Naive B cell (primary cell): ENCODE measurements at regions not wholly inside any gene's neighbourhood (a gene's known extent, or its start where the extent isn't known, plus 50 kb on each side); places are given as distances from the start of the nearest gene placed in this dataset.
A peak's percentile ranks its signal among the peaks of the same experiment; 100 is the strongest.

Experiments
- ATAC-seq, 2 donors: fragments of 150-1000 bp; cut with Tn5 transposase; 2 replicates each; pipeline ENCODE4 v1.10.0; 2021; ENCODE audit warnings: low read depth in 2 of 2, mild to moderate bottlenecking in 2 of 2, moderate library complexity in 2 of 2
- DNase-seq: peaks from one replicate; pipeline ENCODE4 v3.0.0; 2022
- H3K27ac Mint-ChIP-seq, 6 donors: one replicate each; pipeline ENCODE4 v1.8.0; 2020 to 2022; ENCODE audit warnings: mild to moderate bottlenecking in 6 of 6, mixed read lengths in 6 of 6, moderate library complexity in 5 of 6, inconsistent platforms in 2 of 6
- H3K27me3 Mint-ChIP-seq, 3 donors: one replicate each; pipeline ENCODE4 v1.8.0; 2021 to 2022; ENCODE audit warnings: mixed read lengths in 3 of 3, mild to moderate bottlenecking in 1 of 3
- H3K36me3 Mint-ChIP-seq, 2 donors: one replicate each; pipeline ENCODE4 v1.8.0; 2020 to 2022; ENCODE audit warnings: mixed read lengths in 2 of 2, inconsistent platforms in 1 of 2, mild to moderate bottlenecking in 1 of 2
- H3K4me1 Mint-ChIP-seq, 3 donors: one replicate each; pipeline ENCODE4 v1.8.0; 2020 to 2022; ENCODE audit warnings: mixed read lengths in 3 of 3, inconsistent platforms in 1 of 3, mild to moderate bottlenecking in 1 of 3, moderate library complexity in 1 of 3
- H3K4me3 Mint-ChIP-seq, 8 donors: one replicate each; pipeline ENCODE4 v1.8.0; 2020 to 2022; ENCODE audit warnings: mild to moderate bottlenecking in 8 of 8, mixed read lengths in 8 of 8, moderate library complexity in 8 of 8, inconsistent platforms in 2 of 8
- H3K9me3 Mint-ChIP-seq, 7 donors: one replicate each; pipeline ENCODE4 v1.8.0; 2020 to 2022; ENCODE audit warnings: mixed read lengths in 7 of 7, mild to moderate bottlenecking in 5 of 7, inconsistent platforms in 2 of 7, moderate library complexity in 1 of 7

DNA sequence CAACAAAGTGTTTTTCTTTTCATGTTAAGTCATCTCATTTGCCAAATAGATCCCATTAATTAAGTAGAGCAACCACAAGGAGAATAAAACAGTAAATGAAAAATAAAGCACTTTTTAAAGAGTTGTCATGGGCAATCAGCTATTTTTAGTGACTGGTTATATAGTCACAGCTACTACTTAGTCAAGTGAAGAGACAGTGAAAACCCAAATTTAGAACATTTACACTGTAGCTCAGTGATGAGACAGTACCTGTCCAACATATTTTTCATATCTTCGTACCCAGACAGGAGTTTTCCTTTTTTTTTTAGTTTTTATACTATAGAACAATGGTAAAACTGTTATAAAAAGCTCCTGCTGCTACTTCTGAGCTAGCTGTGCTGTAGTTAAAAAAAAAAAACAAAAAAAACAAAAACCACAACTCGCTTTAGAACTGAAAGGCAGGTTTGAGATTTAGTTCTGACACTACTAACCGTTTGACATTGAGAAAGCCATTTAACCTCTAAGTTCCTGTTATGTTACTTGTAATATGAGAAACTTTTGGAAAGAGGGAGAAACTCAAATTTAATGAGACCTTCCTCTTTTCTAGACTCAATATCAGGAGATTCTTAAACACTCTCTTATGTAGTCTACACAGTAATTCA is 777.5 kb downstream of the ADGRL2 start:
- Mint-ChIP-seq H3K9me3 (peaks cover 0 to 3% (median 0%) of the 10 kb centered on the region in 7 donors), H3K4me1 (peaks cover 0 to 1% (median 0%) of the 10 kb centered on the region in 3 donors), H3K4me3 (no peak overlapping the region), H3K27me3 (no peaks in the 10 kb centered on the region), H3K36me3 (no peaks in the 10 kb centered on the region), H3K27ac (no peak overlapping the region)
- no peak for DNase-seq
- no peak for ATAC-seq

DNA sequence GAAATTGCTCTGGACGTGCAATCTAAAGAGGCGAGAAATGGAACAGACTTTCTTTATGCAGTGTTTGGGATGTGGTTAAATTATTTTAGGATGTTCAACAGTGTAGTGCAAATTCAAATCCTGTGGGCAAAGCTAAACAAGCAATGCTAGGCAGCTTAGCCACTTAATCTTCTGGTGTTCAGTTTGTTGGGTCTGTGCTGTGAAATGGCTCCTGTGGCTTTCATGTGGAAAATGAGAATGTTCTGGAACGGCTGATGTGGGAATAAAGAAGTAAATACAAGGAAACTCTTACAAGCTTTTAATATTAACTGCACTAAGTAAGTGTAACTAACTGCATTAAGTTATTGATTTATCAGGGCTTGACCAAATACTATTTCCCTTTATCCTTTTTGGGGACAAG is 766.6 kb downstream of the ADGRL2 start:
- no peak overlapping the region for H3K4me3 Mint-ChIP-seq
- no peaks in the 10 kb centered on the region for H3K9me3 Mint-ChIP-seq
- DNase-seq, result no peak
- ATAC-seq, result no peak
- H3K27ac Mint-ChIP-seq, result peak overlapping the region in 1 of 6 donors; percentile 9
- H3K4me1 Mint-ChIP-seq, result peaks cover 0 to 12% (median 8%) of the 10 kb centered on the region in 3 donors
- no peaks in the 10 kb centered on the region for H3K27me3 Mint-ChIP-seq
- no peaks in the 10 kb centered on the region for H3K36me3 Mint-ChIP-seq

DNA sequence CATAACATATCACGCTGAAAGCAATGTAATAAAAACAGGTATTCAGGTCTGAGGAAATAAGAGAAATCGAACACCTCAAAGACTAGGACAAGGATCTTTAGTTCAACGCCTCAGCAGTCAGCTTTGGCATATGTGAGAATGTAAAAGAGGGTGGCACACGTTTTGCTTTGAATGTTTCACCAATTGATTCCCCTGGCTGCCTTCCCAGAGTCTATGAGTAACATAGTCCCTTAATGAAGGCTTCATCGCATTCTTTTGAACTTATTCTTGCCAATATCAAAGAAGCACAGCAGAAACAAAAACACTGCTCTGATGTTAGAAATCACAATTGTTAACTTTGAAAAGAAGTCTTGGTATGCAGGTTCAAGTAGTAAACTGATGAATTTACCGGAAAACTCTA is 764.8 kb downstream of the ADGRL2 start:
- Mint-ChIP-seq H3K9me3 (no peaks in the 10 kb centered on the region), H3K36me3 (no peaks in the 10 kb centered on the region), H3K27ac (no peak overlapping the region), H3K4me3 (no peak overlapping the region), H3K4me1 (peaks cover 0 to 14% (median 8%) of the 10 kb centered on the region in 3 donors), H3K27me3 (no peaks in the 10 kb centered on the region)
- ATAC-seq, result no peak
- DNase-seq, result no peak

- no peak overlapping the region for H3K4me3 Mint-ChIP-seq
- no peaks in the 10 kb centered on the region for H3K9me3 Mint-ChIP-seq
- ATAC-seq (no peak), DNase-seq (no peak)
- peaks cover 0 to 14% (median 8%) of the 10 kb centered on the region in 3 donors for H3K4me1 Mint-ChIP-seq
- H3K27ac Mint-ChIP-seq, result no peak overlapping the region
- H3K27me3 Mint-ChIP-seq, result no peaks in the 10 kb centered on the region
- H3K36me3 Mint-ChIP-seq, result no peaks in the 10 kb centered on the region
Measured at GRCh38 chr1:82565146-82565545, 764.4 kb downstream of the ADGRL2 start.

- DNase-seq, result no peak
- no peaks in the 10 kb centered on the region for H3K27me3 Mint-ChIP-seq
- no peaks in the 10 kb centered on the region for H3K36me3 Mint-ChIP-seq
- peaks cover 0 to 14% (median 8%) of the 10 kb centered on the region in 3 donors for H3K4me1 Mint-ChIP-seq
- ATAC-seq, result no peak
- H3K9me3 Mint-ChIP-seq, result no peaks in the 10 kb centered on the region
- no peak overlapping the region for H3K4me3 Mint-ChIP-seq
- no peak overlapping the region for H3K27ac Mint-ChIP-seq
Measured at GRCh38 chr1:82564333-82564732, 763.6 kb downstream of the ADGRL2 start.

- Mint-ChIP-seq H3K4me1 (peaks cover 0 to 14% (median 8%) of the 10 kb centered on the region in 3 donors), H3K4me3 (peak overlapping the region in 2 of 8 donors; percentile 2), H3K9me3 (no peaks in the 10 kb centered on the region), H3K27me3 (no peaks in the 10 kb centered on the region), H3K27ac (peak overlapping the region in 1 of 6 donors; percentile 16), H3K36me3 (no peaks in the 10 kb centered on the region)
- DNase-seq, result no peak
- ATAC-seq, result no peak
Measured at GRCh38 chr1:82562448-82562847, 761.7 kb downstream of the ADGRL2 start.

- Mint-ChIP-seq H3K27me3 (no peaks in the 10 kb centered on the region), H3K9me3 (no peaks in the 10 kb centered on the region), H3K27ac (no peak overlapping the region), H3K36me3 (no peaks in the 10 kb centered on the region), H3K4me3 (no peak overlapping the region), H3K4me1 (peaks cover 0 to 14% (median 8%) of the 10 kb centered on the region in 3 donors)
- DNase-seq (no peak), ATAC-seq (no peak)
Measured at GRCh38 chr1:82560566-82560965, 759.8 kb downstream of the ADGRL2 start.

GRCh38 chr1:82555501-82555900 is 754.8 kb downstream of the ADGRL2 start:
- Mint-ChIP-seq H3K36me3 (no peaks in the 10 kb centered on the region), H3K9me3 (peaks cover 0 to 4% (median 0%) of the 10 kb centered on the region in 7 donors), H3K4me1 (no peaks in the 10 kb centered on the region), H3K4me3 (no peak overlapping the region), H3K27me3 (no peaks in the 10 kb centered on the region), H3K27ac (no peak overlapping the region)
- DNase-seq (no peak), ATAC-seq (no peak)

- DNase-seq (no peak), ATAC-seq (no peak)
- Mint-ChIP-seq H3K36me3 (no peaks in the 10 kb centered on the region), H3K4me1 (no peaks in the 10 kb centered on the region), H3K9me3 (peaks cover 0 to 12% (median 2%) of the 10 kb centered on the region in 7 donors), H3K27ac (peak overlapping the region in 1 of 6 donors; percentile 45), H3K27me3 (no peaks in the 10 kb centered on the region), H3K4me3 (no peak overlapping the region)
Measured at GRCh38 chr1:82549841-82550240, 749.1 kb downstream of the ADGRL2 start.

GRCh38 chr1:82542766-82543165 is 742.0 kb downstream of the ADGRL2 start:
- no peak overlapping the region for H3K4me3 Mint-ChIP-seq
- H3K36me3 Mint-ChIP-seq, result no peaks in the 10 kb centered on the region
- H3K4me1 Mint-ChIP-seq, result peaks cover 5 to 9% (median 8%) of the 10 kb centered on the region in 3 donors
- H3K27me3 Mint-ChIP-seq, result no peaks in the 10 kb centered on the region
- peaks cover 5 to 22% (median 13%) of the 10 kb centered on the region in 7 donors for H3K9me3 Mint-ChIP-seq
- no peak for ATAC-seq
- DNase-seq, result no peak
- no peak overlapping the region for H3K27ac Mint-ChIP-seq

DNA sequence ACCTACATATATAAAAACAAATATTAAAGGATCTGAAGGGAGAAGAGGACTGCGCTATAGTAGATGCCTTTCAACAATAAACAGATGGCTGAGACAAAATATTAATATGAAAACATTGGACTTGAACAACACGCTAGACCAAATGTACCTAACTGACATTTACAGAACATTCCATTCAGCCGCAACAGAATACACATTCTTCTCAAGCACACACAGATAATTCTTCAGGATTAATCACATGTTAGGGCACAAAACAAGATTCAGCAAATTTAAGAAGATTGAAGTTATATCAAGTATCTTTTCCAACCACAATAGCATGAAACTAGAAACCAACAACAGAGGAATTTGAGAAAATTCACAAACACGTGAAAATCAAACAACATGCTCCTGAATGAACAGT is 741.4 kb downstream of the ADGRL2 start:
- Mint-ChIP-seq H3K4me3 (no peak overlapping the region), H3K27me3 (no peaks in the 10 kb centered on the region), H3K27ac (no peak overlapping the region), H3K9me3 (peaks cover 5 to 22% (median 13%) of the 10 kb centered on the region in 7 donors), H3K4me1 (peaks cover 5 to 9% (median 8%) of the 10 kb centered on the region in 3 donors), H3K36me3 (no peaks in the 10 kb centered on the region)
- DNase-seq (no peak), ATAC-seq (no peak)

- ATAC-seq (no peak), DNase-seq (no peak)
- Mint-ChIP-seq H3K9me3 (peaks cover 5 to 22% (median 10%) of the 10 kb centered on the region in 7 donors), H3K4me3 (no peak overlapping the region), H3K27me3 (no peaks in the 10 kb centered on the region), H3K36me3 (no peaks in the 10 kb centered on the region), H3K4me1 (peaks cover 5 to 9% (median 8%) of the 10 kb centered on the region in 3 donors), H3K27ac (no peak overlapping the region)
Measured at GRCh38 chr1:82540006-82540405, 739.3 kb downstream of the ADGRL2 start.

DNA sequence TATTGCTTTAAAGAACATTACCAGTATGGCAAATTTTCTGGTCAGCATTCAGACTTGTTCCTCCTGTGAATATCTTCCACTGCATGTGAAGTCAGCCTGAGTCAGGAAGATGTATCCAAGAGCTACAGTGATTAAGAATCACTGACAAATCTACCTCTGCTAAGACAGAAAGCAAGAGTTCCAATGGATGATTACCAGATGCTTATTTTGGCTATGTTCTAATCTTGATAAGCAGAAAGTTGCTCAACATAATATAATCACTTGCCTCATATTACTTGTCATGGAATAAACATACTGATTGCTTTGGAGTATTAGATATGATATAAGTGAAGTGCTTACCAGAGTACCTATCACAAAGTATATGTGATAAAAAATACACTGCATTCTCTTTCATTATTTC is 738.1 kb downstream of the ADGRL2 start:
- peaks cover 5 to 9% (median 8%) of the 10 kb centered on the region in 3 donors for H3K4me1 Mint-ChIP-seq
- no peaks in the 10 kb centered on the region for H3K36me3 Mint-ChIP-seq
- H3K9me3 Mint-ChIP-seq, result peaks cover 3 to 22% (median 6%) of the 10 kb centered on the region in 7 donors
- ATAC-seq, result no peak
- no peak for DNase-seq
- H3K27me3 Mint-ChIP-seq, result no peaks in the 10 kb centered on the region
- H3K4me3 Mint-ChIP-seq, result no peak overlapping the region
- H3K27ac Mint-ChIP-seq, result no peak overlapping the region

DNA sequence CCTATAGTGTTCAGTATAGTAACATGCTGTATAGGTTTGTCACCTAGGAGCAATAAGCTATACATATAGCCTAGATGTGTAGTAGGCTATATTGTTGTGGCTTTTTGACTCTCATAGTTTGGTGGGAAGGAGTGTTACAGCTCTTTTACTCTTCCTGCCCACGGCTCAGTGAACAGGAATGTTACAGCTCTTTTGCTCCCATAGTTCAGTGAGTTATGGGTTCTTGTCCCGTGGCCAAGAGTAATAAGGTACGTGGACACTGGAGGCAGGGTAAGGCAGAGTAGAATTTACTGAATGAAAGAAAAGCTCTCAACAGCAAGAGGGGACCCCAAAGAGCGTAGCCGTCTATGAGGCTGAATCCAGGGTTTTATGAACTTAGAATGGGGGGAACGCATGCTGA is 734.3 kb downstream of the ADGRL2 start:
- H3K4me1 Mint-ChIP-seq, result no peaks in the 10 kb centered on the region
- H3K9me3 Mint-ChIP-seq, result peaks cover 0 to 10% (median 5%) of the 10 kb centered on the region in 7 donors
- ATAC-seq, result no peak
- no peaks in the 10 kb centered on the region for H3K27me3 Mint-ChIP-seq
- peaks cover 0 to 6% of the 10 kb centered on the region in 2 donors for H3K36me3 Mint-ChIP-seq
- H3K4me3 Mint-ChIP-seq, result no peak overlapping the region
- no peak for DNase-seq
- no peak overlapping the region for H3K27ac Mint-ChIP-seq
